H1 (cell line): ENCODE measurements at regions not wholly inside any gene's neighbourhood (a gene's known extent, or its start where the extent isn't known, plus 50 kb on each side); places are given as distances from the start of the nearest gene placed in this dataset.

Experiments used
- CTCF ChIA-PET: fragments of 300-600 bp; sonication (Branson Sonifier 250); formaldehyde crosslinking; loops from one replicate; lab custom pipeline; 2021; ENCODE audit not compliant: partially characterized antibody; lab: Charles Lee
- POLR2A ChIA-PET: fragments of 300-600 bp; sonication (Branson Sonifier 250); formaldehyde crosslinking; loops from one replicate; lab custom pipeline; 2021; ENCODE audit warnings: inconsistent platforms; ENCODE audit not compliant: partially characterized antibody; lab: Charles Lee
- DNase-seq, 2 experiments: peaks; one replicate each; pipeline versions ENCODE4 v3.0.0 to v3.0.0-alpha.2; 2010 to 2022; ENCODE audit warnings: low spot score in 2 of 2, low read depth in 1 of 2, mixed read lengths in 1 of 2
- FAIRE-seq: peaks from 2 replicates; lab custom pipeline; 2011; peaks lifted over from hg19 to GRCh38; lab: Jason Lieb, UNC
- H2AFZ ChIP-seq: 2 replicates; pipeline ENCODE4 v1.8.1; 2012; ENCODE audit warnings: low read length, inconsistent platforms
- H2AK5ac ChIP-seq: 2 replicates; pipeline ENCODE4 v1.6.1; 2013; ENCODE audit warnings: low read depth, low read length
- H2BK120ac ChIP-seq: replicated peaks from 2 replicates; pipeline ENCODE3; 2013; ENCODE audit warnings: low read depth, low read length, inconsistent platforms
- H2BK12ac ChIP-seq: 2 replicates; pipeline ENCODE4 v1.6.1; 2013; ENCODE audit warnings: low read depth, low read length
- H2BK15ac ChIP-seq: 2 replicates; pipeline ENCODE4 v1.6.1; 2013; ENCODE audit warnings: low read length
- H2BK20ac ChIP-seq: 2 replicates; pipeline ENCODE4 v1.6.1; 2013; ENCODE audit warnings: low read length
- H2BK5ac ChIP-seq: 2 replicates; pipeline ENCODE4 v1.6.1; 2013; ENCODE audit warnings: low read depth, low read length
- H3K14ac ChIP-seq: 2 replicates; pipeline ENCODE4 v1.6.1; 2013; ENCODE audit warnings: inconsistent platforms; ENCODE audit not compliant: insufficient read length
- H3K18ac ChIP-seq: 2 replicates; pipeline ENCODE4 v1.6.1; 2013; ENCODE audit warnings: low read length; ENCODE audit errors: extremely low read depth
- H3K23ac ChIP-seq: 2 replicates; pipeline ENCODE4 v1.6.1; 2013; ENCODE audit warnings: inconsistent platforms; ENCODE audit not compliant: insufficient read length
- H3K23me2 ChIP-seq: 2 replicates; pipeline ENCODE4 v1.6.1; 2013; ENCODE audit warnings: low read depth, low read length
- H3K27ac ChIP-seq: 2 replicates; pipeline ENCODE4 v1.6.1; 2011; ENCODE audit warnings: low read depth, low read length, inconsistent platforms
- H3K27me3 ChIP-seq, 4 experiments: replicated peaks in 1 of 4; 1 replicate in 1 of 4; 2 replicates in 3 of 4; pipeline versions ENCODE4 v1.6.1 to v1.8.1; 2011 to 2013; ENCODE audit warnings: low read length in 3 of 4, mild to moderate bottlenecking in 3 of 4, inconsistent platforms in 2 of 4, mixed read lengths in 2 of 4, moderate library complexity in 1 of 4; ENCODE audit not compliant: control insufficient read depth in 3 of 4, insufficient read depth in 3 of 4; ENCODE audit errors: extremely low read depth in 1 of 4
- H3K36me3 ChIP-seq, 4 experiments: 2 replicates each; pipeline versions ENCODE4 v1.6.1 to v1.8.1; 2011 to 2013; ENCODE audit warnings: mild to moderate bottlenecking in 4 of 4, low read length in 3 of 4, moderate library complexity in 2 of 4, control low read depth in 1 of 4, inconsistent platforms in 1 of 4; ENCODE audit not compliant: insufficient read depth in 4 of 4, control insufficient read depth in 2 of 4
- H3K4ac ChIP-seq: replicated peaks from 2 replicates; pipeline ENCODE3; 2013; ENCODE audit warnings: low read length, low read depth, mixed read lengths, inconsistent platforms; ENCODE audit not compliant: insufficient read length
- H3K4me1 ChIP-seq, 4 experiments: replicated peaks in 1 of 4; 1 replicate in 1 of 4; 2 replicates in 3 of 4; pipeline versions ENCODE4 v1.6.1 to v1.8.1; 2011 to 2013; ENCODE audit warnings: low read length in 3 of 4, inconsistent platforms in 2 of 4, mixed read lengths in 1 of 4; ENCODE audit not compliant: insufficient read depth in 4 of 4, control insufficient read depth in 3 of 4
- H3K4me2 ChIP-seq, 2 experiments: 2 replicates each; pipeline versions ENCODE4 v1.6.1 to v1.8.1; 2011 to 2013; ENCODE audit warnings: low read depth in 2 of 2, low read length in 2 of 2, control low read depth in 1 of 2, inconsistent platforms in 1 of 2, mild to moderate bottlenecking in 1 of 2; ENCODE audit not compliant: insufficient read depth in 1 of 2
- H3K4me3 ChIP-seq, 4 experiments: fragments of 200-600, 300-600 bp in 1 of 4; sonication (generic), shearing (Covaris generic), sonication (Bioruptor Twin) in 1 of 4; 2 replicates each; pipeline versions ENCODE4 v1.5.1 to v1.8.1; 2011 to 2016; ENCODE audit warnings: low read length in 4 of 4, low read depth in 3 of 4, control low read depth in 2 of 4, inconsistent platforms in 2 of 4, mild to moderate bottlenecking in 2 of 4, mixed read lengths in 1 of 4, moderate library complexity in 1 of 4; ENCODE audit not compliant: insufficient read depth in 2 of 4; ENCODE audit errors: extremely low read depth in 1 of 4
- H3K56ac ChIP-seq: replicated peaks from 2 replicates; pipeline ENCODE3; 2013; ENCODE audit warnings: low read depth, mild to moderate bottlenecking, mixed read lengths, low read length, inconsistent platforms; ENCODE audit not compliant: insufficient read length
- H3K79me1 ChIP-seq: 2 replicates; pipeline ENCODE4 v1.6.1; 2013; ENCODE audit warnings: low read depth, low read length, control low read depth
- H3K79me2 ChIP-seq, 2 experiments: 2 replicates each; pipeline versions ENCODE4 v1.6.1 to v1.8.1; 2012 to 2013; ENCODE audit warnings: low read length in 2 of 2, mild to moderate bottlenecking in 2 of 2, inconsistent platforms in 1 of 2; ENCODE audit not compliant: insufficient read depth in 2 of 2, control insufficient read depth in 1 of 2
- H3K9ac ChIP-seq, 4 experiments: replicated peaks in 1 of 4; 1 replicate in 1 of 4; 2 replicates in 3 of 4; pipeline versions ENCODE4 v1.6.1 to v1.8.1; 2011 to 2013; ENCODE audit warnings: low read depth in 3 of 4, low read length in 3 of 4, control low read depth in 2 of 4, mild to moderate bottlenecking in 2 of 4, moderate library complexity in 2 of 4, inconsistent platforms in 1 of 4; ENCODE audit errors: extremely low read depth in 1 of 4
- H3K9me3 ChIP-seq, 2 experiments: 2 replicates each; pipeline versions ENCODE4 v1.6.1 to v1.8.1; 2012 to 2013; ENCODE audit warnings: mild to moderate bottlenecking in 2 of 2, moderate library complexity in 2 of 2, control low read depth in 1 of 2, inconsistent platforms in 1 of 2, low read depth in 1 of 2, low read length in 1 of 2, mixed read lengths in 1 of 2; ENCODE audit not compliant: insufficient read depth in 2 of 2
- H4K20me1 ChIP-seq, 2 experiments: replicated peaks in 1 of 2; 2 replicates each; pipeline versions ENCODE3 to v1.8.1; 2011 to 2013; ENCODE audit warnings: inconsistent platforms in 2 of 2, low read length in 2 of 2, mild to moderate bottlenecking in 1 of 2; ENCODE audit not compliant: insufficient read depth in 2 of 2, control insufficient read depth in 1 of 2
- H4K5ac ChIP-seq: 2 replicates; pipeline ENCODE4 v1.6.1; 2013; ENCODE audit warnings: low read length, low read depth, mixed read lengths, inconsistent platforms; ENCODE audit not compliant: insufficient read length
- H4K8ac ChIP-seq: 2 replicates; pipeline ENCODE4 v1.8.0; 2013; ENCODE audit warnings: mild to moderate bottlenecking, moderate library complexity, low read length, inconsistent platforms; ENCODE audit not compliant: insufficient read depth; ENCODE audit errors: extremely low read depth
- H4K91ac ChIP-seq: replicated peaks from 2 replicates; pipeline ENCODE3; 2013; ENCODE audit warnings: low read length, mixed read lengths, inconsistent platforms; ENCODE audit not compliant: insufficient read length
- BRCA1 ChIP-seq: IDR thresholded peaks from 2 replicates; pipeline ENCODE4 v1.6.1; 2012; ENCODE audit warnings: low read depth, low read length, improper control_type of control experiment
- CBX5 ChIP-seq: fragments of 300-800, 300-1000 bp; sonication (generic); IDR thresholded peaks from 2 replicates; pipeline ENCODE4 v1.7.1; 2016; ENCODE audit warnings: antibody characterized with exemption, low read length, low read depth
- EP300 ChIP-seq, 2 experiments: IDR thresholded peaks; 1 replicate in 1 of 2; 2 replicates in 1 of 2; pipeline ENCODE4 v1.6.1; 2011 to 2012; ENCODE audit warnings: low read depth in 2 of 2, low read length in 2 of 2, mild to moderate bottlenecking in 2 of 2, borderline replicate concordance in 1 of 2, inconsistent platforms in 1 of 2, moderate library complexity in 1 of 2
- KDM5A ChIP-seq: fragments of 200-600 bp; IDR thresholded peaks from 2 replicates; pipeline ENCODE4 v1.7.1; 2012; ENCODE audit warnings: mild to moderate bottlenecking, low read length, inconsistent platforms, mixed read lengths
- NANOG ChIP-seq: IDR thresholded peaks from 2 replicates; pipeline ENCODE4 v1.6.1; 2011; ENCODE audit warnings: low read length, low read depth, mild to moderate bottlenecking, inconsistent platforms; ENCODE audit not compliant: insufficient read depth, poor library complexity, severe bottlenecking
- RAD21 ChIP-seq, 2 experiments: IDR thresholded peaks in 1 of 2; conservative IDR thresholded peaks in 1 of 2; 2 replicates each; pipeline ENCODE4 v1.6.1; 2011; ENCODE audit warnings: low read depth in 2 of 2, low read length in 2 of 2, improper control_type of control experiment in 1 of 2, inconsistent platforms in 1 of 2, mild to moderate bottlenecking in 1 of 2, moderate library complexity in 1 of 2
- RNF2 ChIP-seq: fragments of 200-900, 300-1000 bp; sonication (generic); IDR thresholded peaks from 2 replicates; pipeline ENCODE4 v1.7.1; 2016; ENCODE audit warnings: borderline replicate concordance, low read depth, mild to moderate bottlenecking, antibody characterized with exemption, low read length; ENCODE audit not compliant: poor library complexity, severe bottlenecking; ENCODE audit errors: missing control alignments
- SP1 ChIP-seq: IDR thresholded peaks from 2 replicates; pipeline ENCODE4 v1.6.1; 2011; ENCODE audit warnings: low read depth, low read length
- SP4 ChIP-seq: IDR thresholded peaks from 2 replicates; pipeline ENCODE4 v1.6.1; 2012; ENCODE audit warnings: low read length, inconsistent platforms
- TEAD4 ChIP-seq: IDR thresholded peaks from 2 replicates; pipeline ENCODE4 v1.6.1; 2012; ENCODE audit warnings: low read depth, low read length, inconsistent platforms, mixed read lengths
- USF2 ChIP-seq: IDR thresholded peaks from 2 replicates; pipeline ENCODE4 v1.6.1; 2011; ENCODE audit warnings: low read length, improper control_type of control experiment
- WGBS, 2 experiments: shearing (Covaris generic) in 1 of 2; methylation state at CpG; one replicate each; pipeline versions ENCODE4 v1.1.6 to v1.1.7; 2013 to 2015; ENCODE audit warnings: low lambda C conversion rate in 2 of 2, mixed read lengths in 2 of 2, inconsistent platforms in 1 of 2, low coverage in 1 of 2, missing lambda C conversion rate in 1 of 2; ENCODE audit not compliant: insufficient replicate concordance in 2 of 2, insufficient coverage in 1 of 2, insufficient read length in 1 of 2; ENCODE audit errors: extremely low coverage in 1 of 2, missing lambda C conversion rate in 1 of 2; 5-methylcytosine and 5-hydroxymethylcytosine counted together

GRCh38 chr2:82913566-82913965, 1545.5 kb downstream of the SUCLG1 start:
- no peak overlapping the region for H4K8ac ChIP-seq
- no peak overlapping the region for H2BK15ac ChIP-seq
- no peak overlapping the region for H3K9ac ChIP-seq
- no peak overlapping the region for H2BK5ac ChIP-seq
- H2BK20ac ChIP-seq: no peak overlapping the region
- H3K79me2 ChIP-seq: no peaks in the 10 kb centered on the region
- no peak overlapping the region for H2AFZ ChIP-seq
- no peak overlapping the region for H3K18ac ChIP-seq
- no peak overlapping the region for H4K91ac ChIP-seq
- H2BK12ac ChIP-seq: no peak overlapping the region
- H3K23ac ChIP-seq: no peak overlapping the region
- H2AK5ac ChIP-seq: no peak overlapping the region
- H3K27ac ChIP-seq: no peak overlapping the region
- H3K56ac ChIP-seq: no peak overlapping the region
- H2BK120ac ChIP-seq: no peak overlapping the region
- no peaks in the 10 kb centered on the region for H3K9me3 ChIP-seq
- no peaks in the 10 kb centered on the region for H3K4me1 ChIP-seq
- H3K4ac ChIP-seq: no peak overlapping the region
- 96% methylated on average over 2 of the region's 2 CpGs; no CpG with 5 or more reads in 1 of the 2 experiments for WGBS, 2 experiments
- H4K5ac ChIP-seq: no peak overlapping the region
- TF ChIP-seq USF2: no peak
- no peak for TF ChIP-seq NANOG
- TF ChIP-seq TEAD4: no peak
- TF ChIP-seq BRCA1: no peak
- no peak for TF ChIP-seq RAD21 (IDR thresholded peaks at IDR 0.05 in 1 of 2, conservative IDR thresholded peaks at IDR 0.05 in 1 of 2; ENCODE audit: low read depth in 2 of 2, low read length in 2 of 2)
- no peak for TF ChIP-seq RNF2
- no peak for TF ChIP-seq SP4
- no peak for TF ChIP-seq CBX5
- TF ChIP-seq KDM5A: no peak
- no peak for TF ChIP-seq SP1
- no peak for TF ChIP-seq EP300 (IDR thresholded peaks at IDR 0.05; ENCODE audit: borderline replicate concordance in 1 of 2, low read depth in 2 of 2, low read length in 2 of 2)
- no peaks in the 10 kb centered on the region for H3K36me3 ChIP-seq
- H3K4me2 ChIP-seq: no peak overlapping the region
- no peaks in the 10 kb centered on the region for H3K23me2 ChIP-seq
- no peaks in the 10 kb centered on the region for H4K20me1 ChIP-seq
- H3K4me3 ChIP-seq: no peak overlapping the region
- ChIA-PET CTCF (no interaction called here), POLR2A (no interaction called here)
- no peak for FAIRE-seq
- H3K14ac ChIP-seq: no peak overlapping the region
- no peaks in the 10 kb centered on the region for H3K79me1 ChIP-seq
- H3K27me3 ChIP-seq: no peaks in the 10 kb centered on the region
- DNase-seq: no peak
